ENCODE measurements at regions not wholly inside any gene's neighbourhood (a gene's known extent, or its start where the extent isn't known, plus 50 kb on each side); places are given as distances from the start of the nearest gene placed in this dataset.
"Not testable (repeated sequence)": the region's sequence is repeated elsewhere in the genome, so short reads cannot be mapped to it uniquely, and the experiment has no call there.

DNA sequence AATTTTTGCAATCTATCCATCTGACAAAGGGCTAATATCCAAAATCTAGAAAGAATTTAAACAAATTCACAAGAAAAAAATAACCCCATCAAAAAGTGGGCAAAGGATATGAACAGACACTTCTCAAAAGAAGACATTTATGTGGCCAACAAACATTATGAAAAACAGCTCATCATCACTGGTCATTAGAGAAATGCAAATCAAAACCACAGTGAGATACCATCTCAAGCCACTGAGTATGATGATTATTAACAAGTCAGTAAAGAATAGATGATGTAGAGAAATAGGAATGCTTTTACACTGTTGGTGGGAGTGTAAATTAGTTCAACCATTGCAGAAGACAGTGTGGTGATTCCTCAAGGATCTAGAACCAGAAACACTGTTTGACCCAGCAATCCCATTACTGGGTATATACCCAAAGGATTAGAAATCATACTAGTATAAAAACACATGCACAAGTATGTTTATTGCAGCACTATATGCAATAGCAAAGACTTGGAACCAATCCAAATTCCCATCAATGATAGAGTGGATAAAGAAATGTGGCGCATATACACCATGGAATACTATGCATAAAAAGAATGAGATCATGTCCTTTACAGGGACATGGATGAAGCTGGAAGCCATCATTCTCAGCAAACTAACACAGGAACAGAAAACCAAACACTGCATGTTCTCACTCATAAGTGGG, 96.1 kb downstream of the POSTN start:
- TF ChIP-seq, protein P1, sequence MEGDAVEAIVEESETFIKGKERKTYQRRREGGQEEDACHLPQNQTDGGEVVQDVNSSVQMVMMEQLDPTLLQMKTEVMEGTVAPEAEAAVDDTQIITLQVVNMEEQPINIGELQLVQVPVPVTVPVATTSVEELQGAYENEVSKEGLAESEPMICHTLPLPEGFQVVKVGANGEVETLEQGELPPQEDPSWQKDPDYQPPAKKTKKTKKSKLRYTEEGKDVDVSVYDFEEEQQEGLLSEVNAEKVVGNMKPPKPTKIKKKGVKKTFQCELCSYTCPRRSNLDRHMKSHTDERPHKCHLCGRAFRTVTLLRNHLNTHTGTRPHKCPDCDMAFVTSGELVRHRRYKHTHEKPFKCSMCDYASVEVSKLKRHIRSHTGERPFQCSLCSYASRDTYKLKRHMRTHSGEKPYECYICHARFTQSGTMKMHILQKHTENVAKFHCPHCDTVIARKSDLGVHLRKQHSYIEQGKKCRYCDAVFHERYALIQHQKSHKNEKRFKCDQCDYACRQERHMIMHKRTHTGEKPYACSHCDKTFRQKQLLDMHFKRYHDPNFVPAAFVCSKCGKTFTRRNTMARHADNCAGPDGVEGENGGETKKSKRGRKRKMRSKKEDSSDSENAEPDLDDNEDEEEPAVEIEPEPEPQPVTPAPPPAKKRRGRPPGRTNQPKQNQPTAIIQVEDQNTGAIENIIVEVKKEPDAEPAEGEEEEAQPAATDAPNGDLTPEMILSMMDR (IDR thresholded peaks at IDR 0.05 in 8 of 11, conservative IDR thresholded peaks at IDR 0.05 in 3 of 11), result not testable (repeated sequence)
- TF ChIP-seq POLR2AphosphoS5, POLR2A (IDR thresholded peaks at IDR 0.05): not testable (repeated sequence)
